MCF 10A (cell line): ENCODE measurements at regions not wholly inside any gene's neighbourhood (a gene's known extent, or its start where the extent isn't known, plus 50 kb on each side); places are given as distances from the start of the nearest gene placed in this dataset.
A peak's percentile ranks its signal among the peaks of the same experiment; 100 is the strongest.
"Not testable (repeated sequence)": the region's sequence is repeated elsewhere in the genome, so short reads cannot be mapped to it uniquely, and the experiment has no call there.

Experiments used
- BruUV-seq: library from RNA; stranded (reverse); fragments of 400-500 nt; replicated peaks from 2 replicates; lab custom pipeline; 2021; lab: Mats Ljungman, UMichigan
- CTCF ChIA-PET: fragments of 300-600 bp; sonication (Branson Sonifier 250); formaldehyde crosslinking; extraction: SDS; loops from one replicate; lab custom pipeline; 2021; ENCODE audit warnings: antibody characterized with exemption, inconsistent platforms; lab: Yijun Ruan, JAX
- POLR2A ChIA-PET: fragments of 300-600, 350-650 bp; sonication (Branson Sonifier 250); formaldehyde crosslinking; extraction: SDS; loops from one replicate; lab custom pipeline; 2020; ENCODE audit warnings: antibody characterized with exemption, inconsistent platforms; lab: Yijun Ruan, JAX
- DNase-seq: peaks from one replicate; pipeline ENCODE4 v3.0.0-alpha.2; 2018; ENCODE audit not compliant: unreplicated experiment
- H3K27ac Mint-ChIP-seq: one replicate; pipeline ENCODE4 v1.8.0; 2022; ENCODE audit warnings: mild to moderate bottlenecking, low read depth, mixed read lengths; ENCODE audit not compliant: unreplicated experiment
- H3K27me3 Mint-ChIP-seq: one replicate; pipeline ENCODE4 v1.8.0; 2022; ENCODE audit warnings: mixed read lengths; ENCODE audit not compliant: insufficient read depth, unreplicated experiment
- H3K36me3 Mint-ChIP-seq: one replicate; pipeline ENCODE4 v1.8.0; 2022; ENCODE audit warnings: mild to moderate bottlenecking, moderate library complexity, mixed read lengths; ENCODE audit not compliant: insufficient read depth, unreplicated experiment
- H3K4me1 Mint-ChIP-seq: one replicate; pipeline ENCODE4 v1.8.0; 2022; ENCODE audit warnings: mixed read lengths; ENCODE audit not compliant: insufficient read depth, unreplicated experiment
- H3K4me3 Mint-ChIP-seq: one replicate; pipeline ENCODE4 v1.8.0; 2022; ENCODE audit warnings: mild to moderate bottlenecking, moderate library complexity, mixed read lengths; ENCODE audit not compliant: unreplicated experiment
- H3K9me3 Mint-ChIP-seq: one replicate; pipeline ENCODE4 v1.8.0; 2022; ENCODE audit warnings: mixed read lengths; ENCODE audit not compliant: unreplicated experiment
- intact Hi-C: fragments of 100-400 bp; cut with micrococcal nuclease; formaldehyde crosslinking; loops from 2 replicates; pipeline ENCODE4 v1.14.1; 2022
- TF ChIP-seq, protein P1 (sequence below): fragments of 200-600 bp; IDR thresholded peaks from one replicate; pipeline ENCODE4 v1.8.0; 2022; ENCODE audit warnings: antibody characterized with exemption, mild to moderate bottlenecking; ENCODE audit not compliant: unreplicated experiment

DNA sequence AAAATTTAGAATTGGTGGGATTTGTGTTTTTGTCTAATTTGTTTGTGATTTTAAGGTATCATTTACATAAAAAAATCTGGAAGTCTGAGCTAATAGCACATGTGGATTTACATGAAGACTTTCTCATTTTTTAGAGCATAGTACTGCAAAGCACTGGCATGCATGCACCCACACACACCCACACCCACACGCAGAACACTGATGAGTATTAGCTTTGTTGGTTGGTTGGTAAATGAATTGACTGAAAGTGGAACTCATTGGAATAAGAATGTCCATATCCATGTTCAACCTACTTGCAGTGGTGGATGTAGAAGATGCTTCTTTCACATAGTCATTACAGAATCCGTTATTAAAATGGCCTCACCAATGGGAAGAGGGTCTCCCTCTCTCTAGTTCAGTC lies 475.8 kb downstream of the PLCL1 start:
- Mint-ChIP-seq H3K4me3 (no peak overlapping the region), H3K27me3 (peaks cover 55% of the 10 kb centered on the region), H3K9me3 (no peaks in the 10 kb centered on the region), H3K27ac (no peak overlapping the region), H3K4me1 (peaks cover 6% of the 10 kb centered on the region), H3K36me3 (no peaks in the 10 kb centered on the region)
- intact Hi-C loops = no loop called here
- TF ChIP-seq, protein P1, sequence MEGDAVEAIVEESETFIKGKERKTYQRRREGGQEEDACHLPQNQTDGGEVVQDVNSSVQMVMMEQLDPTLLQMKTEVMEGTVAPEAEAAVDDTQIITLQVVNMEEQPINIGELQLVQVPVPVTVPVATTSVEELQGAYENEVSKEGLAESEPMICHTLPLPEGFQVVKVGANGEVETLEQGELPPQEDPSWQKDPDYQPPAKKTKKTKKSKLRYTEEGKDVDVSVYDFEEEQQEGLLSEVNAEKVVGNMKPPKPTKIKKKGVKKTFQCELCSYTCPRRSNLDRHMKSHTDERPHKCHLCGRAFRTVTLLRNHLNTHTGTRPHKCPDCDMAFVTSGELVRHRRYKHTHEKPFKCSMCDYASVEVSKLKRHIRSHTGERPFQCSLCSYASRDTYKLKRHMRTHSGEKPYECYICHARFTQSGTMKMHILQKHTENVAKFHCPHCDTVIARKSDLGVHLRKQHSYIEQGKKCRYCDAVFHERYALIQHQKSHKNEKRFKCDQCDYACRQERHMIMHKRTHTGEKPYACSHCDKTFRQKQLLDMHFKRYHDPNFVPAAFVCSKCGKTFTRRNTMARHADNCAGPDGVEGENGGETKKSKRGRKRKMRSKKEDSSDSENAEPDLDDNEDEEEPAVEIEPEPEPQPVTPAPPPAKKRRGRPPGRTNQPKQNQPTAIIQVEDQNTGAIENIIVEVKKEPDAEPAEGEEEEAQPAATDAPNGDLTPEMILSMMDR = no peak
- no peak for DNase-seq
- POLR2A ChIA-PET = no interaction called here
- CTCF ChIA-PET = interaction anchor here (0.6 to 1.3 kb wide), 3 partner anchors 17 to 1208 kb away, joined by 3 to 7 read pairs (median 4); no protein-coding TSS in a partner anchor
- no TSS peak for BruUV-seq

DNA sequence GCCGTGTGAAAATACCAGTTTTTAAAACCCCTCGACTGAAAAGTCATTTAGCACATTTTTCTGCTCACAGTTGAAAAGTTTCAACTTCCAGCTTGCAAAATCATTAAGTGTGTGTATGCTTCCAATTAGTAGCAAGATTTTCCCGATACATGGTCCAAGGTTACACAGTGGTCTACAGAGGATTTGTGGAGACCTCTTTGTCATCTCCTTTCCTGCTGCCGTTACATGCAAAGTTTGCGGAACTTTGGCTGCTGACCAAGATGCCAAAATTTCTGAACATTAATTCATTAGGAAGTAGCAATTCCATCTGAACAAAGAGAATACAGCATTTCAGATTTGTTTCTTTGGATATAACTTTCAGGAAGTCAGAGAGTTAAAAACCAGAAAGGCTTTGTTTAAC lies 474.6 kb downstream of the PLCL1 start:
- intact Hi-C loops = no loop called here
- Mint-ChIP-seq H3K27me3 (peaks cover 50% of the 10 kb centered on the region), H3K4me1 (peaks cover 6% of the 10 kb centered on the region), H3K36me3 (no peaks in the 10 kb centered on the region), H3K9me3 (no peaks in the 10 kb centered on the region), H3K27ac (no peak overlapping the region), H3K4me3 (no peak overlapping the region)
- ChIA-PET CTCF (interaction anchor here (0.6 to 1.7 kb wide), 4 partner anchors 18 to 72 kb away, joined by 3 to 12 read pairs (median 6); no protein-coding TSS in a partner anchor), POLR2A (no interaction called here)
- no peak for DNase-seq
- BruUV-seq = no TSS peak
- TF ChIP-seq, protein P1 = no peak

DNA sequence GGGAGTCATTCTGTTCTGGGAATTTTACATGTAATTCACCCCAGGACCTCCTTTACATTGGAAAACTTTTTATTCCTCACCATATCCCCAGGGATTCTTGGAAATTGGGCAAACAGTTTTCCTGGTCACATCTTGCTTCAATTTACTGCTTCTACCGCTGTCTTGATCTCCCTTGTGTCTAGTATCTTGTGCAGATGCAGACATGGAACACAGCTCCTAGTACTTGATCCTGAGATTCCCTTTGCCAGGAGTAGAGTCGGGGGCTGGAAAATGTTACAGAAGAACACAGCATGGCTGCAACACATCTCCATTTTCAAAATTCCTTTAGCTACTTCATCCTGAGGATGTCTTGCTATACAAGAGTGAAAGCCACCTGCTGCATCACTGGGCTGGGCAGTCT lies 472.8 kb downstream of the PLCL1 start:
- BruUV-seq = no TSS peak

GRCh38 chr2:198273660-198274059 lies 469.3 kb downstream of the PLCL1 start:
- H3K27ac Mint-ChIP-seq = no peak overlapping the region
- DNase-seq = peak; percentile 36
- no peak overlapping the region for H3K4me3 Mint-ChIP-seq
- H3K4me1 Mint-ChIP-seq = no peaks in the 10 kb centered on the region
- peaks cover 6% of the 10 kb centered on the region for H3K9me3 Mint-ChIP-seq
- no peaks in the 10 kb centered on the region for H3K27me3 Mint-ChIP-seq
- ChIA-PET POLR2A (no interaction called here), CTCF (interaction anchor here (0.6 to 1.7 kb wide), 2 partner anchors 23 to 37 kb away, joined by 3 to 12 read pairs; no protein-coding TSS in a partner anchor)
- intact Hi-C loops = no loop called here
- H3K36me3 Mint-ChIP-seq = no peaks in the 10 kb centered on the region
- TF ChIP-seq, protein P1 = no peak
- no TSS peak for BruUV-seq

More for the DNA sequence above, 472.8 kb downstream of the PLCL1 start:
- H3K27me3 Mint-ChIP-seq = peaks cover 31% of the 10 kb centered on the region
- no peak for DNase-seq
- H3K4me1 Mint-ChIP-seq = no peaks in the 10 kb centered on the region
- POLR2A ChIA-PET = no interaction called here
- CTCF ChIA-PET = interaction anchor here (0.9 to 2.2 kb wide), 2 partner anchors 19 to 36 kb away, joined by 4 to 9 read pairs; no protein-coding TSS in a partner anchor
- no peak overlapping the region for H3K27ac Mint-ChIP-seq
- H3K9me3 Mint-ChIP-seq = no peaks in the 10 kb centered on the region
- TF ChIP-seq, protein P1 = no peak
- H3K36me3 Mint-ChIP-seq = no peaks in the 10 kb centered on the region
- intact Hi-C loops = no loop called here
- no peak overlapping the region for H3K4me3 Mint-ChIP-seq

DNA sequence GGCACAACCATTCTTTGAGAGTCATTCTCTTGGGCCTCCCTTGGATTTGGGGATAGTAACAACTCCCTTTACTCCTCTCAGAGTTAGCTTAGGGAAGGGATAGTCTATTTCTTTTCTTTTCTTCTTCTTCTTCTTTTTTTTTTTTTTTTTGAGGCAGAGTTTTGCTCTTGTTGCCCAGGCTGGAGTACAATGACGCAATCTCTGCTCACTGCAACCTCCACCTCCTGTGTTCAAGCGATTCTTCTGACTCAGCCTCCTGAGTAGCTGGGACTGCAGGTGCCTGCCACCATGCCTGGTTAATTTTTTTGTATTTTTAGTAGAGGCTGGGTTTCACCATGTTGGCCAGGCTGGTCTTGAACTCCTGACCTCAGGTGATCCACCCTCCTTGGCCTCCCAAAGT lies 465.8 kb downstream of the PLCL1 start:
- H3K9me3 Mint-ChIP-seq, H3K27me3 Mint-ChIP-seq, H3K36me3 Mint-ChIP-seq, H3K27ac Mint-ChIP-seq, intact Hi-C loops, H3K4me3 Mint-ChIP-seq, H3K4me1 Mint-ChIP-seq, DNase-seq, POLR2A ChIA-PET, BruUV-seq: not testable (repeated sequence)
- CTCF ChIA-PET = interaction anchor here (0.7 kb wide), 1 partner anchor 1224 kb away, joined by 4 read pairs; no protein-coding TSS in a partner anchor
